ENCODE measurements at regions not wholly inside any gene's neighbourhood (a gene's known extent, or its start where the extent isn't known, plus 50 kb on each side); places are given as distances from the start of the nearest gene placed in this dataset.

- H3K4me3 ChIP-seq (replicated peaks; ENCODE audit: insufficient read depth, low read length) = no peak overlapping the region
- TF ChIP-seq POLR2AphosphoS5 (IDR thresholded peaks at IDR 0.05; ENCODE audit: low read depth) = no peak
- no peak for TF ChIP-seq CTCF (IDR thresholded peaks at IDR 0.05; ENCODE audit: insufficient read depth, low read length)
- no peak for TF ChIP-seq GABPA (IDR thresholded peaks at IDR 0.05; ENCODE audit: low read depth)
- TF ChIP-seq REST (IDR thresholded peaks at IDR 0.05; ENCODE audit: insufficient replicate concordance, low read depth) = no peak
- no peak for TF ChIP-seq SPI1 (IDR thresholded peaks at IDR 0.05; ENCODE audit: borderline replicate concordance, low read depth)
- H3K27me3 ChIP-seq (ENCODE audit: insufficient read depth, poor library complexity, severe bottlenecking) = no peaks in the 10 kb centered on the region
- no peak for DNase-seq (ENCODE audit: low read depth in 1 of 2, low spot score in 1 of 2)
- H3K27ac ChIP-seq (replicated peaks) = no peak overlapping the region
These were observed 669.6 kb downstream of the UQCRFS1 start for GRCh38 chr19:28543244-28543776.

- no peak for TF ChIP-seq CTCF (IDR thresholded peaks at IDR 0.05; ENCODE audit: insufficient read depth, low read length)
- no peak for TF ChIP-seq SPI1 (IDR thresholded peaks at IDR 0.05; ENCODE audit: borderline replicate concordance, low read depth)
- TF ChIP-seq GABPA (IDR thresholded peaks at IDR 0.05; ENCODE audit: low read depth) = no peak
- TF ChIP-seq POLR2AphosphoS5 (IDR thresholded peaks at IDR 0.05; ENCODE audit: low read depth) = no peak
- TF ChIP-seq REST (IDR thresholded peaks at IDR 0.05; ENCODE audit: insufficient replicate concordance, low read depth) = no peak
- H3K27ac ChIP-seq (replicated peaks) = no peak overlapping the region
- DNase-seq (ENCODE audit: low read depth in 1 of 2, low spot score in 1 of 2) = no peak
These were observed 670.3 kb downstream of the UQCRFS1 start for GRCh38 chr19:28542394-28543243.

GRCh38 chr19:28541602-28542393 lies 671.2 kb downstream of the UQCRFS1 start:
- Histone ChIP-seq H3K27ac (replicated peaks) (no peak overlapping the region), H3K27me3 (ENCODE audit: insufficient read depth, poor library complexity, severe bottlenecking) (no peaks in the 10 kb centered on the region), H3K4me3 (replicated peaks; ENCODE audit: insufficient read depth, low read length) (no peak overlapping the region)
- no peak for DNase-seq (ENCODE audit: low read depth in 1 of 2, low spot score in 1 of 2)
- TF ChIP-seq POLR2AphosphoS5 (IDR thresholded peaks at IDR 0.05; ENCODE audit: low read depth) = no peak
- no peak for TF ChIP-seq CTCF (IDR thresholded peaks at IDR 0.05; ENCODE audit: insufficient read depth, low read length)
- TF ChIP-seq SPI1 (IDR thresholded peaks at IDR 0.05; ENCODE audit: borderline replicate concordance, low read depth) = no peak
- TF ChIP-seq REST (IDR thresholded peaks at IDR 0.05; ENCODE audit: insufficient replicate concordance, low read depth) = no peak
- no peak for TF ChIP-seq GABPA (IDR thresholded peaks at IDR 0.05; ENCODE audit: low read depth)

More at GRCh38 chr19:28542394-28543243, 670.3 kb downstream of the UQCRFS1 start:
- H3K4me3 ChIP-seq (replicated peaks; ENCODE audit: insufficient read depth, low read length) = no peak overlapping the region
- H3K27me3 ChIP-seq (ENCODE audit: insufficient read depth, poor library complexity, severe bottlenecking) = no peaks in the 10 kb centered on the region
